NCI-H345 (cell line): ENCODE measurements at regions not wholly inside any gene's neighbourhood (a gene's known extent, or its start where the extent isn't known, plus 50 kb on each side); places are given as distances from the start of the nearest gene placed in this dataset.
"Not testable (repeated sequence)": the region's sequence is repeated elsewhere in the genome, so short reads cannot be mapped to it uniquely, and the experiment has no call there.

Experiments used
- DNase-seq: peaks from one replicate; lab custom pipeline; 2025; lab: John Stamatoyannopoulos, UW

- DNase-seq, result no peak
These were observed 232.5 kb upstream of the ASCC3 start for GRCh38 chr6:101113468-101114260.

- peak; percentile 71 for DNase-seq
These were observed 233.6 kb upstream of the ASCC3 start for GRCh38 chr6:101114703-101115102.

GRCh38 chr6:101116337-101116736 is 235.2 kb upstream of the ASCC3 start:
- no peak for DNase-seq

DNA sequence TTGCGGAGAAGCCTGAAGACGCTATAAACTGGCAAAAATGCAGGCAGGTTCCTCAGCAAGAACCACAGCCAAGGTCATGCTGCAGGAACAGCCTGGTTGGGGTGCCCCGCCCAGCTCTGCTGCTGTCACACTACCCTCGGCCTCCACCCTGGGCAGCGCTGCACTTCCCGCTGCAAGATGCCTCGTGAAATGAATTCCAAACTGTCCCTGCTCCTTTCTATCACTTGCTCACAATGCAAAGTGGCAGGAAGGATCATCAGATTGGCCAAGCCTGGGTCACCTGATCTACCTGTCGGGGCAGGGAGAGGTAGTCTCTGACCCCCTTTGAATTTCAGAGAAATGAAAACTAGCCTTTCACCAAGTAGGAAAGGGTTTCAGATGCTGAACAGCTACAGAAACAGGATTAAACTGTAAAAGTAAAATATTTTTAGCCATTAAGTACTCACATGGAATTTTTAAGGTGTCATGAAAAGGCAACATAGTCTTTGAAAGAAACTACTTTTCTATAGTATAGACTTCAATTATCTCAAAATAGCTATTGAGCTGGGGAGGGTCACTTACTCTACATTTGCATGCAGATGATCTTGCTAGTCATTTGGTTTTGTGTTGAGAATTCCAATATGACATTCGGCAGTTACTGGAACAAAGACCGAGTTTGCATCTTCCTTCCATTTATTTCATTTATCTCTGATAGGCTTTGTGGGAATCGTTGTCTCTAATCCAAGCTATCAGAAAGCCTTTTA is 236.4 kb upstream of the ASCC3 start:
- DNase-seq, result no peak

GRCh38 chr6:101118136-101118396 is 236.9 kb upstream of the ASCC3 start:
- DNase-seq, result no peak

DNA sequence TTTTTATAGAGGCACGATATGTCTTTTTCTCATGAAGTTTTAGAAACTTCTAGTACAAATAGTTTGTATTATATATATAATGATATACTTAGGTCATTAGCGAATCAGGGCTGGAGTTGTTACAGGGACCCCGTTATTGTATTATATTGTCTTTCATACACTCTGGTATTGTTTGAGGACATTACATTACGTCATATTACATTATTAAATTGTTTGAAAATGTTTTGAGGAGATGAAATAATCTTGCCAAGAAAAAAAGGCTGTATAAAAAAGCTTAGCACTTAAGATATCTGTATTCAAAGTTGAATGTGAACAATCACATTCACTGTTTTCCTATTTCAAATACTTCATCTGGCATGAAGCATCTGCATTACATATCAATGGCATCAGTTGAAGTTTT is 239.6 kb upstream of the ASCC3 start:
- DNase-seq, result no peak

- DNase-seq, result no peak
These were observed 244.3 kb upstream of the ASCC3 start for GRCh38 chr6:101125380-101125971.

- no peak for DNase-seq
These were observed 245.4 kb upstream of the ASCC3 start for GRCh38 chr6:101126501-101126900.

DNA sequence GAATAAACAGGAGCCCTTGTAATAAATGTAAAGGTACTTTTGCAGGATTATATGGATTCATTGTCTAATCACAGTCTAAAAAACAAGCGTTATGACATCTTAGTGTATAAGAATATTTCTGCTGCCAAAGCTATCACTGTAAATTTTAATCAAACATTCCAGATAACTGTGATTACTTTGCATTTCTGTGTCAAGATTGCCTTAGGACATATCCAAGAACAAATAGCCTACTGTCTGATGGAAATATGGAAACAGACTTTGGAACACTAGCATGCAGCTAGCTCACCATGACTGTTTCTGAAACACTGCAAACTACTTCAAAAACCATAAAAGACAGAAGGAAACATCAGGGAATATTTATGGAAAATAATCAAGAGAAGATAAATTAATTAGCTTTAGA is 248.7 kb upstream of the ASCC3 start:
- DNase-seq, result no peak

DNA sequence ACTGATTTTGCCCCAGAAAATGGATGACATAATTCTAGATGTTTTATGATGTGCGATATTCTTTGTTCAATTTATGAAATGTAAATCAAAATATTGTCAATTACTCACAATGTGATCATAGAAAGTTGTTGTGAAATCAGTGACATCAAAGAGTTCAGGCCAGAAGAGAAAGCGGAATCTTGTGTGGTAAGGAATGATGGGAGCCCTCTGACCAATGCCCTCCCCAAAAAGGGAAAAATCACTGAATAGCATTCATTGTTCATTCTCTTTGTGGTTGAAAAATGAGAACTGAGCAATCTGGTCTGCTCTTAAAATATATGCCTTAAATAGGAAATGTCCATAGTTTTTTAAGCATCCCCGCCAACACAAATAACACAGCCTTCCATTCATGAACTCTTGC is 247.1 kb upstream of the GRIK2 start:
- no peak for DNase-seq

- DNase-seq, result no peak
These were observed 243.3 kb upstream of the GRIK2 start for GRCh38 chr6:101150226-101150625.

DNA sequence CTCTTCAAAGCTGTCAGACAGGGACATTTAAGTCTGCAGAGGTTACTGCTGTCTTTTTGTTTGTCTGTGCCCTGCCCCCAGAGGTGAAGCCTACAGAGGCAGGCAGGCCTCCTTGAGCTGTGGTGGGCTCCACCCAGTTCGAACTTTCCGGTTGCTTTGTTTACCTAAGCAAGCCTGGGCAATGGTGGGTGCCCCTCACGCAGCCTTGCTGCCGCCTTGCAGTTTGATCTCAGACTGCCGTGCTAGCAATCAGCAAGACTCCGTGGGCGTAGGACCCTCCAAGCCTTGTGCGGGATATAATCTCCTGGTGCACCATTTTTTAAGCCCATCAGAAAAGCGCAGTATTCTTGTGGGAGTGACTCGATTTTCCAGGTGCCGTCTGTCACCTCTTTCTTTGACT is 235.9 kb upstream of the GRIK2 start:
- not testable (repeated sequence) for DNase-seq

GRCh38 chr6:101163611-101164010 is 229.9 kb upstream of the GRIK2 start:
- DNase-seq, result peak; percentile 61

DNA sequence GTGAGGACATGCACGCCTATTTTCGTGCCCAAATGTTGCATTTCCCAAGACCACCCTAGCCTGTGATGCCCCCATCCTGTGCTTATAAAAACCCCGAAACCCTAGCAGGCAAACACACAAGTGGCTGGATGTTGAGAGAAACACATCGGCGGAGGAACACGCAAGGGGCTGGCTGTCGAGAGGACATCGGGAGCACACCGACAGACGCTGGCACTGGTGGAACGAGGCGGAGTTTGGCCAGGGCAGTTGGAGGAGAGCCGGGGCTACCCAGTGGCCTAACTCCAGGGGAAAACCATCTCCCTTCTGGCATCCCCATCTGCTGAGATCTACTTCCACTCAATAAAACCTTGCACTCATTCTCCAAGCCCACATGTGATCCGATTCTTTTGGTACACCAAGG is 225.9 kb upstream of the GRIK2 start:
- no peak for DNase-seq

- DNase-seq, result not testable (repeated sequence)
These were observed 222.5 kb upstream of the GRIK2 start for GRCh38 chr6:101171049-101171448.

- no peak for DNase-seq
These were observed 214.8 kb upstream of the GRIK2 start for GRCh38 chr6:101178748-101179147.

- DNase-seq, result no peak
These were observed 212.5 kb upstream of the GRIK2 start for GRCh38 chr6:101181006-101181405.

- not testable (repeated sequence) for DNase-seq
These were observed 205.2 kb upstream of the GRIK2 start for GRCh38 chr6:101188285-101188798.

DNA sequence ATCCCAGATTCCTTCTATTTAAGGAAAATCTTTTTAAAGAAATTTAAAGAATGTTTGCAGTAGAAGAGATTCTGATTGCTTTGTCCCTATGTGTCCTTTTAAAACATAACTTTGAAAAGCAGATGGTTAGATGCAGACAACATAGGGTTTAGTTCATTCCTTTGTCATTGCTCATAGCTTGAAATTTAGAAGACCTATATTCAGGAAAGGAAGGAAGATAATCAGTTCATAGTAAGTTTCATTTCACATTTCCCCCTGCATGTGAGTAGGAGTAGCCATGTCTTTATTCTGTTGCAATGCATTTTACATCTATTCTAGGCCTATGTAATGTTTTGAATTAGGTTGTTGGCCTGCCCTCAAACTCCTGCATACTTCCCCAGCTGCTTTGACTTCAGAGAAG is 197.9 kb upstream of the GRIK2 start:
- no peak for DNase-seq

GRCh38 chr6:101199441-101199840 is 194.1 kb upstream of the GRIK2 start:
- DNase-seq, result no peak

GRCh38 chr6:101202867-101203374 is 190.6 kb upstream of the GRIK2 start:
- DNase-seq, result no peak

GRCh38 chr6:101203664-101204063 is 189.8 kb upstream of the GRIK2 start:
- DNase-seq, result no peak

DNA sequence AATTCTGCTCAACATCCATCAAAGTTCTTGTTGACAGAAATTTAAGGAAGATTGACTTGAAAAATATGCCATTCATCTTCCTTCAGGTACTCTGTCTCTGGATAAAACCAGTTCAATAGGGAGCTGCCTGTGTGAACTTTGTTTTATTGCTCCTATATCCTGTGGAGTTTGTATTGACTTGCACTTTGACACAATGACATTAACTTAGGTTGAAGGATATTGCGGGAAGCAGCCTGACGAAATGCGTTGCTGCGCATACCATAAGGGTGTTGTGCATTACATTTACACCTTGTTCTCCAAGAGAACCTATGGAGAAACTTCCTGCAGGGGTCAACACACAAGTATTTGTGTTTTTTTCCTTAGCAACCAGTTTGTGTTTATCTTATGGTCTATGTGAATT is 185.4 kb upstream of the GRIK2 start:
- DNase-seq, result no peak
